T47D (cell line): ENCODE measurements at regions not wholly inside any gene's neighbourhood (a gene's known extent, or its start where the extent isn't known, plus 50 kb on each side); places are given as distances from the start of the nearest gene placed in this dataset.

ENCODE experiments used
- DNase-seq, 2 experiments: peaks; one replicate each; pipeline versions ENCODE4 v3.0.0 to v3.0.0-alpha.2; 2011 to 2012; ENCODE audit warnings: low read depth in 1 of 2, low spot score in 1 of 2
- JUND ChIP-seq: IDR thresholded peaks from 2 replicates; pipeline ENCODE4 v1.6.1; 2012; ENCODE audit warnings: low read depth
- in situ Hi-C: cut with HindIII; loops from 2 replicates; pipeline ENCODE4 v1.10.0; 2016; ENCODE audit warnings: low sequenced_read_pairs, low pct_unique_long_range_greater_than_20kb

DNA sequence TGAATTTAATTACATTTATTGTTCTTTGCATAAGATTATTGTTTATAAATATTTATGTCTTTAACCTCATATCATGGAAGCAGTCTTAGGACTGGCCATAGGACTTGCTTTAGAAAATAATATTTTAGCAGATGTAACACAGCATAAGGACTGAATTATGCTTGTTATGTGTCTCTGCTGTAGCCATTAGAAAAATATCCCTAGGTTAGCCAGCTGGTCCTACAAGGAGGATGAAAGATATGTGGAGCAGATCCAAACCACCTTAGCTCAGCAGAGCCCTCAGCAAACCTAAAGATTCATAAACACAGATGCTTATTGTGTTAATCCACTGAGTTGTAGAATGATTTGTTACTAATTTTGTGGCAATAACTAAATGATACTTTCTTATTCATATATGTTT is 166.0 kb upstream of the COL1A2 start:
- no peak for DNase-seq
- TF ChIP-seq JUND = no peak
- in situ Hi-C loops = no loop called here

DNA sequence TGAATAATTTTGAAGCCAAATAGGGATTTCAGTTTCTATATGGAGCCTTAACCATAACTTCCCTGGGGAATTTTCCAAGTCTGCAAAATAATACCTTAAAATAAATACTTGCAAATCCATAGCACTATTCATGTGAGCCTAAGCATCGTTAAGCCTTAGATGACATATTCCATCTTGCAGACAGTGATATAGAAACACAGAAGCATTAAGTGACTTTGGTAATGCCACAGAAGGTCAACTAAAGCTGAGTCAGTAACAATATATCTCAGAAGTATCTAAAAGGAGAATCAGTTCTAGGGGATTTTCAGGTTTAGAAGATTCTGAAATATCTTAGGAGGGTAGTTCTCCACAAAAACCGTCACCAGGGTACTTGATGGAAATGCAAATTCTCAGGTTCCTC is 163.4 kb upstream of the COL1A2 start:
- no peak for TF ChIP-seq JUND
- DNase-seq = no peak
- in situ Hi-C loops = no loop called here

DNA sequence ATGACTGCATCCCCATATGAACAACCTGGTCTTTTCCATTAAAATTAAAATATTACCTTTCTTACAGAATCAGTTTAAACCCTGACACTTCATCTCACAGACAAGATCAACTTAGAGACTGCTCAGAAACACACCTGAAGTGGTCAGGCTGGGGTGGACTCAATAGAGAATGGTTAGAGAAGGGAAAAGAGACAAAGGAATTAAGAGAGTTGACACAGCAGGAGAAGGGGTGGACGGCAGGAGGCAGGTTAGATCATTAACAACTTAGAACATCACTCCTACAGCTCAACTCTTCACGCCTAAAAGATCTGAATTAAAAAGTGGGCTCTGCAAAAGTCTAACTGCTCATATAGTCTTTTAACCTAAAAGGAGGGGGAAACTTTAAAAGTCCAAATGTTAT is 157.7 kb upstream of the COL1A2 start:
- in situ Hi-C loops = no loop called here
- no peak for DNase-seq
- no peak for TF ChIP-seq JUND

DNA sequence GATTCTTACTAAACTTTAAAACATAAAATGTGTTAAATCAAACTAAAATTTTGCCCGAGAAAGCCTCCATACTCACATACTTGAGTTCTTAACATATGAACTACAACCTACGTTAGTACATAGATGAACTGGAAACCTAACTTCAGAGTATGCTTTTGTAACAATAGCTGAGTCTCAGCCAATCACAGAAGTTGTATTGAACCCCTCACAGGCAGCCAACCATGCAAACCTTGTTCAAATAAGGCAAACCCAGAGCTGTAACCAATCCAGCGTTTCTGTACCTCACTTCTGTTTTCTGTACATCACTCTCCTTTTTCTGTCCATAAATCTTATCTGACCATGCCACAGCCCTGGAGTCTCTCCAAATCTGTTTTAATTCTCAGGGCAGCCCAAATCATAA is 157.3 kb upstream of the COL1A2 start:
- in situ Hi-C loops = no loop called here
- no peak for DNase-seq
- no peak for TF ChIP-seq JUND

DNA sequence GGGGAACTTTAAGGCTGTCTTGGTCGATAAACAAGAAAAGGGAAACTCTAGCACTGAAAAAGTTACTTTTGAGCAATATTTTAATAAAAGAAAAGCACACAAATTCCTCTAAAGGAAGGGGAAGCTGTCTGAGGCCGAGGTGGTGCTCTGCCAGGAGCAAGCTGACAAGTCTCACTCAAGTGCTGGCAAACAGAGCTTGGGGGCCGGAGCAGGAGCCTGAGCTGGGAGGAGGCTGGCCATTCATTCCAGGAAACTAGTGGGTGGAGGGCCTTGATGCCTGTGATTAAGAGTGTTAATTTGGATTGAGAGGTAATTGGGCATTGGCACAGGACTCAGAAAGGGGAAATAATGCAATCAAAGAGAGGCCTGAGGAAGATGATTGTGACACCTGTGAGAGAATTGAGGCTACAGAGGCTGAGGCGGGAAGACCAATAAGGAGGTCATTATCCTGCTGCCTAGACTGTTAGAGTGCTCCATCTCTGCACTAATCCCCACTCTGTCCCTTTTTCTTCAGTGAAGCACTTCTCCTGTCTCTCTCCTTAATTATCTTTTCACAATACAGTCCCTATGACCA is 154.9 kb upstream of the COL1A2 start:
- no peak for DNase-seq
- TF ChIP-seq JUND = no peak
- in situ Hi-C loops = no loop called here

DNA sequence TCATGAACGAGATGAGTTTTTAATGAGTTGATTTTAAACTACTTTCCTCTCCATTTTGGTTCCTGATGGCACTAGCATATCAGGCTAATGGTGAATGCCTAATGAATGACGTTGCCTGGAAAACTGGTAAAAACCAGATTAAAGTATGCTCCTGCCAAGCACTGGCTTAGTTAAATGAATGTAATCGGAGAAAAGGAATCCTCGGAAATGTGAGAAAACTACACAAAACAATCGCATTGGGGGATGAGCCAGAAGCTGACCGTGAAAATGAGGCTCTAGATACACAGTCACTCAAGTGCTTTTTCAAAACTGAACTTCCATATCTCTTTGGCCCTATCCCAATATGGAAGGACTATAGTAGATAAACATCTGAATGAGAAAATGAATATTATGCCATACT is 153.8 kb upstream of the COL1A2 start:
- in situ Hi-C loops = no loop called here
- no peak for TF ChIP-seq JUND
- no peak for DNase-seq

DNA sequence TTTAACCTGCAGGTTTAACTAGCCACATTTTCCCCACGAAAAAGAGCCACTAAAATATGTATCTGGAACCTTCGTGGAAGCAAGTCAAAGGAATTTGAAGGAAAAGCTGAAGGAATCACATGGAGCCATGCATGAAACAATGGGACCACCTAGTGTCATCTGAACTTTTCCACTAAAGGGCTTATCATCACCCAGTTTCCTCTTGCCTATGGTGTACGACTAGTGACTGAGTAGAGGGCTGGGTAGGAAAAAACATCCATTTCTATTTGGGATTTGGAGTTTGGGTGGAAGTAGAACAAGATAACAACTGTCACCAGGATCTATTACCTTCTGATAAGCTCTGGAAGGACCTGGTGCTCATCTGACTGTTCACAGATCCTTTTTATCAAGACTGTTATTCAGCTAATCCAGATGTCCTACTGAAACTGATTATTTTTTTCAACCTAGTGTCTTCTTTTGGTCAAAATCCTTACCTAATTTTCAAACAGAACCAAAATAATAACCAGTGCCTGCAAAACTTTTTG is 153.2 kb upstream of the COL1A2 start:
- in situ Hi-C loops = no loop called here
- DNase-seq = no peak

DNA sequence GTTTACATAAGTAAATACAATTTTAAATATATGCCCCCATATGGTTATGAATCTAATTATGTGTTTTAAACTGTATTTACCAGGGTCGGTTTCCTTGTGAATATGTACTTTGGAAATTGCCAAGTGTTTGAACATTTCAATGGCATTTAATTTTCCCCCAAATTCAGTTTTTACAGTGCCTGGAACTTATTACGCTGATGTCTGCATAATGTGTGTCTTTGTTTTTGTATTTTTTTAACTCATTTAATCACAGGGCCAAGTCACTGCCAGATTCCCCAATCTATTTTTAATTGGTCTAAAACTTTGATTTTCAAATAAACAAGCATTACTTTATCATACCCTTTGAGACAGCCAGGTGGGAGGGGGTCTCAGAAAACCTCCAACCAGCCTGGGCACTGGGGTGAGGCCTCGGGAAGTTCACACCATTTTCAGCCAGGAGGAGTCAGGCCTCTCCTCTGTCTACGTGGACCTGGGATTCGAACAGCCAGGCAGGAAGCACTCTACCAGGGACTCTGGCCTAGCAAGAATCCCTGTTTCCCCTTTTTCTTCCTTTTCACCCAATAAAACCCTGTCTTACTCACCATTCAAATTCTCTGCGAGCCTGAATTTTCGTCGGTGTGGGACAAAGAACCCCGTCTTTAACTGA is 151.5 kb upstream of the COL1A2 start:
- DNase-seq = no peak
- in situ Hi-C loops = no loop called here
- no peak for TF ChIP-seq JUND

More for the DNA sequence above, 153.2 kb upstream of the COL1A2 start:
- no peak for TF ChIP-seq JUND

DNA sequence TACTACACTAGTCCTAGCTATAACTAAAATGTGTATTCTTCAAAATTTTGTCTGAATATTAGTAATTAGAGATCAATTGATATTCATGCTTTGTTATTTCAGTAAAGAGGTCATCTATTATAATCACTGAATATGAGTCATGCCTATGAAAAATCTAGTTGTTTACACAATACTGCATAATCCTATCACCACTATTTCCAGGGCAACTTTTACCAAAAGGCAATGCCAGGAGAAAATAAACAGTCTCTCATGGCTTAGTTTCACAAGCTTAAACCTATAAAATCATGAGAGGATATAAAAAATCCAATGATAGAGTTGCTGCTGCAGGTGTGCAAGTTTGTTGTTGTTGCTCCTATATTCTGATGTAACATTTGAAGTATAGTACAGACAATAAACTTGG is 149.9 kb upstream of the COL1A2 start:
- TF ChIP-seq JUND = no peak
- in situ Hi-C loops = no loop called here
- DNase-seq = no peak

DNA sequence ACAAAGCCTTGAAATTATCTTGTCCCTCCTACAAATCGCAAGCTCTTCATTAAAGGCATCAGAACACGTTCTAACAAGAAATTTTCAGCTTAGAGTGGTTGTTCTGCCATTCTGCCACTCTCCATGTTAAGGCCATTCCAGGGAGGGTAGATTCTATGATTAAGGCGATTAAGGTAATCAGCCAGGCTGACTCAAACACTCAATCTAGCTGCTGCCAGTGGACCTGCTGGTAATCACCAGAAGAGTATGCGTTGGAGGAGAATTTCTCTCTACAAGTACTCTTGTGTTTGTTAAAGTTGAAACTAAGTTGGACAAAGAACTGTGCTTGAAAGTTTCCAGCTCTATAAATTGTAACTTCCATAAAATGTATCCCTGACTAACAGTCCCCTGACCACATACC is 149.2 kb upstream of the COL1A2 start:
- in situ Hi-C loops = no loop called here
- TF ChIP-seq JUND = no peak

DNA sequence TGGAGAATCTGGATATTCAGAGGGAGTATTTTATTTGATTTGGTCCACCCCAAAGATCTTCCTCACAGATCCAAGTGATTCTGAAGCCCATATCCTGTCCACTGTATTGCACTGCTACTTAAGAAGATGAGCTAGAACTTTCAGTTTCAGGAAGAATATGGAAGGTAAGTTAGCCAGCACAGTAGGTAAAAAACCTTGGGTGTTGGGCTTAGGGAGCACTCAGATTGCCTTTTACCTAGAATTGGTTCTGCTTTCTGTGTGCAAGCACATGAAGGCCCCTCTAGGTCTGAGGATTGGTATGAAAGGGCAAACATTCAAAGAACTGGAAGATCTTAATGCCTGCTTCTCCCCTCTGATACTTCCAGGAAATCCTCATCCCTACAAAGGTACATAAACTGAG is 146.7 kb upstream of the COL1A2 start:
- DNase-seq = no peak
- in situ Hi-C loops = no loop called here
- TF ChIP-seq JUND = no peak

More for the DNA sequence above, 149.2 kb upstream of the COL1A2 start:
- no peak for DNase-seq

DNA sequence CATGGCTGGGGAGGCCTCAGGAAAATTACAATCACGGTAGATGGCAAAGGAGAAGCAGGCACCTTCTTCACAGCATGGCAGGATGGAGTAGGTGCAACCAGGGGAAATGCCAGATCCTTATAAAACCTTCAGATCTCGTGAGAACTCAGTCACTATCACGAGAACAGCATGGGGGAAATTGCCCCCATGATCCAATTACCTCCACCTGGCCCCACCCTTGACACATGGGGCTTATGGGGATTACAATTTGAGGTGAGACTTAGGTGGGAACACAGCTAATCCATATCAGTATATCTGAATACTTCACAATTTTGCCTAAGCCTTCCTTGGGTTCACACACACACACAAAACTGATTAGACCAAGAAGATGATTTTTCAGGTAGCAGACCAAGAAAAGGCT is 145.1 kb upstream of the COL1A2 start:
- no peak for TF ChIP-seq JUND
- in situ Hi-C loops = no loop called here
- DNase-seq = no peak

DNA sequence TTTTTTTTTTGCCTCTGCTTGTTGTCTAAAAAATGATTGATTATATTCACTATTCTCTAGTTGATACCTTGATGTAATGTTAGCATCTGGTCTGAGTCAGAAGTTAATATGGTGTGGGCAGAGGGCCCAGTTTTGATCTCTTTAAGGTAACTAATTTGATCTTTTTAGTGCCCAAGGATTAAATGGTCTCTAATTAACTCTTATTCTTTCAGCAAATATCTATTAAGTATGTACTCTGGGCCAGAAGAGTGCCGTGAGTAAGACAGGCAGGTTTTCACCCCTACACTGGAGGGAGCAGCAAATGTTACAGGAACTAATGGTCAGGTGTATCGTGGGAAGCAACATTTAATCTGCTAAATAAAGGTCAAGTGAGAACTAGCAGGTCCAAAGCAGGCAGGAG is 144.6 kb upstream of the COL1A2 start:
- DNase-seq = no peak
- TF ChIP-seq JUND = no peak
- in situ Hi-C loops = no loop called here

DNA sequence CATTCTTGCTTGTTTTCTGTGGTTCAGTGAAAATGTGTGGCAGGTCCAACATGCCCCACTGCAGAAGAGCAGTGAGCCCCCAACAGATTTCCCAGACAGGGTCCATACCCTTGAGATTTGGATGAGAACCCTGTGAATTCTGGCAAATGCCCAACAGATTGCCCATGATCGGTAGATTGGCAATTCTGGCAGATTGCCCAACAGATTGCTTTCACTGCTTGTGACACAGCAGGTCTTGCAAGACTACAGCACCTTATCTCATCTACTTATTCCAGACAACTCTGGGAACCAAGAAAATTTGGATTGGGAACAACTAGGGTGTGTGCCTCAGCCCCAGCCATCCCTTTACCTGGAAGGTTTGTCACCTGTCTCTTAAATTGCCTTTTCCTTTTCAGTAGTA is 143.7 kb upstream of the COL1A2 start:
- TF ChIP-seq JUND = no peak
- peak in 1 of 2 experiments; percentile 25 for DNase-seq
- in situ Hi-C loops = no loop called here
